ENCODE measurements at regions not wholly inside any gene's neighbourhood (a gene's known extent, or its start where the extent isn't known, plus 50 kb on each side); places are given as distances from the start of the nearest gene placed in this dataset.

DNA sequence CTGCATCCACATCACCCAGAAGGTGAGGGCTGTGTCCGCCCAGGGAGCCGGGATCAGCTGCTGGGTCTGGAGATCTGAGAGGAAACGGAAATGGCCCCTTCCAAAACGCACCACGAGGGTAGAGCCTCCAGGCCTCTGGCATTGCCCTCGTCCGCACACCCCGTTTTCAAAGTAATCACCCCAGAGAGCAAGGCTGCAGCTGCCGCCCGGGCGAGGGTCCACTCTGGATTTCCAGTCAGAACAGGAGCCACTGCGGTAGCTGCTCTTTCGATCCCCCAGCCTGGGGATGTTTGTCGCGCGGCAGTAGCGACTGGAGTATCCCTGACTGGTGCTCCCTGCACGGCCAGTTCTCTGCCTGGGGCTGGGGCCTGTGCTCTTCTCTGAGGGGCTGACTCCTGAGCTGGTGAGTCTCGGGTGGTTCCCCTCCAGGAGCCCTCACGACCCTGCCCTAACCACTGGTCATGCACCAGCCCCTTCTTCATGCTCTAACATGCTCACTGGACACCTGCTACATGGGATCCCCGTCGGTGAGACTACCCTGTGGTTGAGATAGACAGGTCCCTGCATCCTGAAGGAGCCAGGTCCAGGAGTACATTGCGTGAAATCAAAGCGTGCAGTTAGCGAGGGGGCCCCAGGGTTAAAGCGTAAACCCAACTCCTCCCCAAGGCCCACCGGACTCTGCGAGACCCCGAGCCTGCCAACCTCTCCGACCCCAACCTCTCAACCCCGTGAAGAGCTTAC lies 99.2 kb downstream of the FOXL3 start:
- H3K27me3 ChIP-seq (ENCODE audit: insufficient read depth, low read length) = peaks cover 7% of the 10 kb centered on the region
- H3K4me1 ChIP-seq (ENCODE audit: control insufficient read depth, insufficient read depth, low read length, unreplicated experiment) = no peaks in the 10 kb centered on the region
- no peak overlapping the region for H3K27ac ChIP-seq (ENCODE audit: low read depth, low read length)
- H2AFZ ChIP-seq (ENCODE audit: low read length, unreplicated experiment) = no peak overlapping the region
- no peaks in the 10 kb centered on the region for H3K36me3 ChIP-seq (ENCODE audit: insufficient read depth, low read length)
- H3K79me2 ChIP-seq (ENCODE audit: control insufficient read depth, insufficient read depth, low read length, unreplicated experiment) = no peaks in the 10 kb centered on the region
- no peak overlapping the region for H3K4me3 ChIP-seq (ENCODE audit: low read depth, low read length)

DNA sequence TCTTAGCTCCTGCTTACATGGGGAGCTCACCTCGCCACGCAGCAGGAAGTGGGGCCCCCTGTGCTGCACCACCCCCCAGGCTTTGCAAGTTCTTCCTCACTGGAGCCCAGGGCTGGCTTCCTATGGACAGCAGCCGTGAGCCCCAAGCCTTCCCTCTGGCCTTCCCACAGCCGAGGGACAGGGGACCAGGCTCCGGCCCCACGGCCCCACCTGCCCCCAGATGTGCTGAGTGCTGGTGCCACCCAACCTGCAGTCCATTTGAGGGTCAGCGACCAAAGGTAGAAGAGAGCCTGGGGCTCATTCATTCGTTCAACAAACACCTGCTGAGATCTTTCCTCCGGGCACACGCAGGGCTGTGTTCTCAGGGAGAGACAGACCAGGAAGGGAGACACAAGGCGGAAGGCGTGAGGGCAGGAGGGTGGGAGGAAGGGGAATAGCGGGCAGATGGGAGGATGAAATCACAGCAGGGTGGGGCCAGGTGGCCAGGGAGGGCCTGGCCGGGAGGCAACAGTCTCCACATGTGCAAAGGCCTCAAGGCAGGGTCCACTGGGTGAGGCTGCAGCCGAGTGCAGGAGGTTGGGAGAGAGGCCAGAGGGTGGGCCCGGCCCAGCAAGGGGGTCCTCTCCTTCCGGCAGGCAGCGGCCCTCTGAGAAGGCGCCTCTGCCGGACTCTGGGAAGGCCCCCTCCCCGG lies 100.1 kb downstream of the FOXL3 start:
- Histone ChIP-seq H3K4me3 (ENCODE audit: low read depth, low read length) (no peak overlapping the region), H3K27me3 (ENCODE audit: insufficient read depth, low read length) (0 out of 2 replicates have a peak, but pooled peaks cover 2% of the 10 kb centered on the region), H2AFZ (ENCODE audit: low read length, unreplicated experiment) (no peak overlapping the region), H3K36me3 (ENCODE audit: insufficient read depth, low read length) (no peaks in the 10 kb centered on the region), H3K79me2 (ENCODE audit: control insufficient read depth, insufficient read depth, low read length, unreplicated experiment) (no peaks in the 10 kb centered on the region), H3K4me1 (ENCODE audit: control insufficient read depth, insufficient read depth, low read length, unreplicated experiment) (no peaks in the 10 kb centered on the region), H3K27ac (ENCODE audit: low read depth, low read length) (no peak overlapping the region)

DNA sequence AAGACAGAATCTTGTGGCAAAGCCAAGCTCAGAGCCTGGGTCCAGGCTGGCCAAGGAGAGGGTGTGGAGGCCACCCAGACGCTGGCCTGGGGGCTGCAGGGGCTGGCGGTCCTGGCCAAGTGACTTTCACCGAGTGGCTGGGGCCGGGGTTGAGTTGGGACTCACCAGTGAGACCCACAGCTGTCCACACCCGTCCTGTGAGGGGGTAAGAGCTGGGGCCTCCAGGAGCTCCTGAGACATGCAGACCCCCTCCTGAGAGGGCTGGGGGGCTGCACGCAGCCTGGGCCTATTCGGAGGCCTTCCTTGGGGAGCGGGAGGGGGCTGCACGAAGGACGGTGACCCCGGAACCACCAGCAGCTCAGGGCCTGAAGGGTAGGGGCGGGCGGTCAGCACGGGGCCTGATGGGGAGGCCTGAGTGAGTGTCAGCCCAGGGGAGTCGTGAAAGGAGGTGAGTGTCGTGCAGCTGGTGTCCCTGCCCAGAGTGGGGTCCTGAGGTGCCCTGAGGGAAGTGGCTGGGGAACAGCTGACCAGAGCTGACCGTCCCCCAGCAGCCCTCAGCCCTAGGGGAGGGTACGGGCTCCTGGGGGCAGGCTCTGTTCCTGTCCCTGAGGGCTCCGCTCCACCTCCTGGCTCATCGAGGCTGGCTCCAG lies 100.9 kb downstream of the FOXL3 start:
- H2AFZ ChIP-seq (ENCODE audit: low read length, unreplicated experiment) = no peak overlapping the region
- H3K79me2 ChIP-seq (ENCODE audit: control insufficient read depth, insufficient read depth, low read length, unreplicated experiment) = no peaks in the 10 kb centered on the region
- H3K4me1 ChIP-seq (ENCODE audit: control insufficient read depth, insufficient read depth, low read length, unreplicated experiment) = no peaks in the 10 kb centered on the region
- no peak overlapping the region for H3K4me3 ChIP-seq (ENCODE audit: low read depth, low read length)
- no peak overlapping the region for H3K27ac ChIP-seq (ENCODE audit: low read depth, low read length)
- no peaks in the 10 kb centered on the region for H3K36me3 ChIP-seq (ENCODE audit: insufficient read depth, low read length)
- no peaks in the 10 kb centered on the region for H3K27me3 ChIP-seq (ENCODE audit: insufficient read depth, low read length)

DNA sequence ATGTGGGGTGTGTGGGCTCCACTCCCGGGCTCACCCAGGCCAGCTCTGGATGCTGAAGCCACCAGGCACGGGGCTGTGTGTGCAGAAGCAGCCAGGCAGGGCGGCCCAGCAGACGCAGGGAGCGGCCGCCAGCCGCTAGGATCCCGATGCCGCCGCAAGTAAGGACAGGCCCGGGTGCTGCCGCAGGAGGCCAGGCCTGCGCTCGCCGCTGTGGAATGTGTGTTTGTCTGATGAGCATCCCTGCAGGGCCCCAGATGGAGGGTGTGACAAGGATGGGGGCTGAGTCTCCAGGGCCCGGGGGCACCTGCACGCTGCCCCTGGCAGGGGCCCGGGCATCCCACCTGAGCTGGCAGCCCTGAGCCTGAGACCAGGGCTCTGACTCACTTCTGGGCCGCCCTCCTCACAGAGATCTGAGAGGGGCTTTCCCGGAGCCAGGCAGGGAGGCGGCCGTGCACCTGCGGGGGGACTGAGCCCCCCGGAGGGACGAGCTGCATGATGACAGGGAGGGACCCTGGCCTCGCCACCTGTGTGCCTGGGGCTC lies 101.5 kb downstream of the FOXL3 start:
- Histone ChIP-seq H3K27me3 (ENCODE audit: insufficient read depth, low read length) (no peaks in the 10 kb centered on the region), H3K4me3 (ENCODE audit: low read depth, low read length) (no peak overlapping the region), H3K27ac (ENCODE audit: low read depth, low read length) (no peak overlapping the region), H3K36me3 (ENCODE audit: insufficient read depth, low read length) (no peaks in the 10 kb centered on the region), H3K79me2 (ENCODE audit: control insufficient read depth, insufficient read depth, low read length, unreplicated experiment) (no peaks in the 10 kb centered on the region), H2AFZ (ENCODE audit: low read length, unreplicated experiment) (no peak overlapping the region), H3K4me1 (ENCODE audit: control insufficient read depth, insufficient read depth, low read length, unreplicated experiment) (no peaks in the 10 kb centered on the region)

DNA sequence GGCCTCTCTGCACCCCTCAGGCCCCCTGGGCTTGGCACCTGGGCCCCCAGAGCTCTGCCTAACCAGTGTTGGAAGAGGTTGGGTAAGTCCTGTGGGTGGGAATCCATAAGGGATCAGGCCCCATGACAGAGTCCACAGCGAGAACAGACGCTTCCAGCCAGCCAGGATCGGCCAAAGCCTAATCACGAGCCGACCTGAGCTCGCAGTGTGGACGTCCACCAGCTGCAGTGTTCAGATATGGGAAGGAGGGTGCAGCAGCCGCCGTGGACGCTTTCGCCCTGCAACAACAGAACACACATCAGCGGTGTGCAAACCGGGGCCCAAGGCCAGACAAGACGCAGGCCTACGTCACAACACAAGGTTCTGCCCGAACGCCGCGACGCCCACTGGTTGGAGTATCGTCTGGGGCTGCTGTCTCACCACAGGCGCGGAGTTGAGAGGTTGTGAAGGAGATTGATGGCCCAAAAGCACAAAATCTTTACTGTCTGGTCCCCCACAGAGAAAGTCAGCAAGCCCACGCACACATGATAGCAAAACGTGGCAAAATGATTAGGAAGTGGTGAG lies 102.1 kb downstream of the FOXL3 start:
- H3K79me2 ChIP-seq (ENCODE audit: control insufficient read depth, insufficient read depth, low read length, unreplicated experiment) = no peaks in the 10 kb centered on the region
- H3K27me3 ChIP-seq (ENCODE audit: insufficient read depth, low read length) = no peaks in the 10 kb centered on the region
- H2AFZ ChIP-seq (ENCODE audit: low read length, unreplicated experiment) = no peak overlapping the region
- H3K27ac ChIP-seq (ENCODE audit: low read depth, low read length) = no peak overlapping the region
- no peaks in the 10 kb centered on the region for H3K4me1 ChIP-seq (ENCODE audit: control insufficient read depth, insufficient read depth, low read length, unreplicated experiment)
- no peak overlapping the region for H3K4me3 ChIP-seq (ENCODE audit: low read depth, low read length)
- no peaks in the 10 kb centered on the region for H3K36me3 ChIP-seq (ENCODE audit: insufficient read depth, low read length)

DNA sequence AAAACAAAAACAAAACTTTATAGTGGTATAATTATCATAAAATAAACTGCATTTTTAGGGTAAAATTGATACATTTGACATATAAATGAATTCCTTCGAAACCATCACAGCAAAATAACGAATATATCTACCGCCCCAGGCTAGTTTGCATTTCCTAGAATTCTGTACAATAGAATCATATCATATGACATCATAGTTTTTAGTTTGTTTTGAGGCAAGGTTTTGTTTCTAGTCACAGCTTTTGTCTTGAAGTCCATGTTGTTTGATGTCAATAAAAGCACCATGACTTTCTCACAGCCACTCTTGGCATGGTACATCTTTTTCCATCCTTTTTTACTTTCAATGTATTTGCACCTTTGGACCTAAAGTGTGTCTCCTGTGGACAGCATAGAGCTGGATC lies 102.9 kb downstream of the FOXL3 start:
- H3K79me2 ChIP-seq (ENCODE audit: control insufficient read depth, insufficient read depth, low read length, unreplicated experiment) = no peaks in the 10 kb centered on the region
- no peak overlapping the region for H3K27ac ChIP-seq (ENCODE audit: low read depth, low read length)
- H3K4me3 ChIP-seq (ENCODE audit: low read depth, low read length) = no peak overlapping the region
- H3K4me1 ChIP-seq (ENCODE audit: control insufficient read depth, insufficient read depth, low read length, unreplicated experiment) = no peaks in the 10 kb centered on the region
- no peaks in the 10 kb centered on the region for H3K36me3 ChIP-seq (ENCODE audit: insufficient read depth, low read length)
- no peak overlapping the region for H2AFZ ChIP-seq (ENCODE audit: low read length, unreplicated experiment)
- no peaks in the 10 kb centered on the region for H3K27me3 ChIP-seq (ENCODE audit: insufficient read depth, low read length)

DNA sequence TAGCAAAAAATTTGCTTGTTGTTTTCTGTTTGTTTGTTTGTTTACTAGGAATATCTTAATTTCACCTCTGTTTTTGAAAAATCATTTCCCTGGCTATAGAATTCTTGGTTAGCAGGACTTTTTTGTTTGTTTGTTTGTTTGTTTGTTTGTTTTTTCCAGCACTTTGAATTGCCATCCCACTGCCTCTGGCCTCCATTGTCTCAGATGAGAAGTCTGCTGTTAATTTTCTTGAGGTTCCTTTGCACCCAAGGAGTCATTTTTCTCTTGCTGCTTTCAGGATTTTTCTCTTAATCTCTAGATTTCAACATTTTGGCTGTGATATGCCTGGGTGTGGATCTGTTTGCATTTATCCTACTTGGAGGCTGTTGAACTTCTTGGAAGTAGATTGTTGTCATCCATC lies 105.7 kb downstream of the FOXL3 start:
- no peaks in the 10 kb centered on the region for H3K36me3 ChIP-seq (ENCODE audit: insufficient read depth, low read length)
- H3K79me2 ChIP-seq (ENCODE audit: control insufficient read depth, insufficient read depth, low read length, unreplicated experiment) = no peaks in the 10 kb centered on the region
- H3K27me3 ChIP-seq (ENCODE audit: insufficient read depth, low read length) = no peaks in the 10 kb centered on the region
- H3K4me1 ChIP-seq (ENCODE audit: control insufficient read depth, insufficient read depth, low read length, unreplicated experiment) = no peaks in the 10 kb centered on the region
- no peak overlapping the region for H2AFZ ChIP-seq (ENCODE audit: low read length, unreplicated experiment)
- no peak overlapping the region for H3K4me3 ChIP-seq (ENCODE audit: low read depth, low read length)
- H3K27ac ChIP-seq (ENCODE audit: low read depth, low read length) = no peak overlapping the region

DNA sequence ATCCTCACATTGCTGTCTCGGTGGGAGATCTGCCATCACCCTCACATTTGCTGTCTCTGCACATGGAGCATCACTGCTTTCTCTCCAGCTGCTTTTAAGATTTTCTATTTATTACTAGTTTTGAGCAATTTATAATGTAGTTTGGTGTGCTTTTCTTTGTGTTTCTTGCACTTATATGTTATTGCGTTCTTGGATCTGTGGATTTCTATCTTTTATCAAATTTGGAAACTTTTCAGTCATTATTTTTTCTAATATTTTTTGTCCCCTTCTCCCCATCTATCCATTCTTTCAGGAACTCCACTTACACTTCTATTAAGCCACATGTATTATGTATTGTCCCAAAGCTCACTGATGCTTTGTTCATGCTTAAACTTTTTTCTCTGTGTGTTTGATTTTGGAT lies 108.9 kb downstream of the FOXL3 start:
- Histone ChIP-seq H3K4me3 (ENCODE audit: low read depth, low read length) (no peak overlapping the region), H3K27ac (ENCODE audit: low read depth, low read length) (no peak overlapping the region), H3K79me2 (ENCODE audit: control insufficient read depth, insufficient read depth, low read length, unreplicated experiment) (no peaks in the 10 kb centered on the region), H2AFZ (ENCODE audit: low read length, unreplicated experiment) (no peak overlapping the region), H3K4me1 (ENCODE audit: control insufficient read depth, insufficient read depth, low read length, unreplicated experiment) (no peaks in the 10 kb centered on the region), H3K36me3 (ENCODE audit: insufficient read depth, low read length) (no peaks in the 10 kb centered on the region), H3K27me3 (ENCODE audit: insufficient read depth, low read length) (peaks cover 8% of the 10 kb centered on the region; the same call in 1 of the 2 replicates)

DNA sequence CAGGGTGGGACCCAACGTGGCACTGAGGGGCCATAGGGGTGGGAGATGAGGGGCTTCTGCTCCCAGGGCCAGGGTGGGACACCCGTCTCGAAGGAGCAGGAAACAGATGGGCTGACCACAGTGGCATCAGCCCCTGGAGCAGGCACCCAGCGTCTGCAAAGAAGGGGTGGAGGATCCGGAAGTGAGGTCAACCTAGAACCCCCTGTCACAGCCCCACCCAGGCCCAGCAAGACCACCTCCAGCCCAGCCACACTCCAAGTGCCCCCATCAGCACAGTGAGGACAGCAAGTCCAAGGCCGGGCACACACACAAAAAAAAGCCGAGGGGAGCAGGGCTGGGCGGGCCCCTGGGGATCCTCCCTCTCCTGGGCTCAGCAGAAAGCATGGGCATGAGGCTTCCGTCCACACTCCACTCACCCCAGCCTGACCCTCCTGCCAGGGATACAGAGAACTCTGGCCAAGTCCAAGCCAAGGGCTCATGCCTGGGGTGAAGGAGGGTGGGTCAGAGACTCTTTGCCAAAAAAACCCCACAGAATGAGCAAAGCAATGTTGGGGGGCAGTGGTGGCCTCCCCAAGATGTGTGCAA lies 111.0 kb downstream of the FOXL3 start:
- H3K4me1 ChIP-seq (ENCODE audit: control insufficient read depth, insufficient read depth, low read length, unreplicated experiment) = no peaks in the 10 kb centered on the region
- H3K79me2 ChIP-seq (ENCODE audit: control insufficient read depth, insufficient read depth, low read length, unreplicated experiment) = no peaks in the 10 kb centered on the region
- H2AFZ ChIP-seq (ENCODE audit: low read length, unreplicated experiment) = no peak overlapping the region
- H3K36me3 ChIP-seq (ENCODE audit: insufficient read depth, low read length) = no peaks in the 10 kb centered on the region
- H3K27ac ChIP-seq (ENCODE audit: low read depth, low read length) = no peak overlapping the region
- peaks cover 26% of the 10 kb centered on the region for H3K27me3 ChIP-seq (ENCODE audit: insufficient read depth, low read length)
- H3K4me3 ChIP-seq (ENCODE audit: low read depth, low read length) = no peak overlapping the region

DNA sequence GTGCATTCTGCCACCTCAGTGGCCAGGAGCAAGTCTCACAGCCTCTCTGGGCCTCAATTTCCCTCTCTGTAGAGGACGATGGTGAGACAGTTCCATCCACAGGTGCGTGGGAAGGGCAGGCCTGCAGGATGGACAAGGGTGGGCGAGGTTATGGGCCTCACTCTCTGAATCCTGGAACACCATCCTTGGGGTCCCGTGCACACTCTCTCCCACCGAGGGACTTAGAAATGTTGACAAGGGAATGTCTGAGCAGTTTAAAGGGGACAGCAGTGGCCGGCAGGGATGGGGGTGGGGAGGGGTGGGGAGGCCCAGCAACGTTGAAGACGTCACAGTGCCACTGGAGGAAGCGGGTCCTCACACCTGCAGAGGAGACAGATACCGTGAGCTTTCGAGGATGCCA lies 111.5 kb downstream of the FOXL3 start:
- Histone ChIP-seq H3K36me3 (ENCODE audit: insufficient read depth, low read length) (no peaks in the 10 kb centered on the region), H3K27me3 (ENCODE audit: insufficient read depth, low read length) (peaks cover 31% of the 10 kb centered on the region), H3K27ac (ENCODE audit: low read depth, low read length) (no peak overlapping the region), H3K4me3 (ENCODE audit: low read depth, low read length) (no peak overlapping the region), H3K79me2 (ENCODE audit: control insufficient read depth, insufficient read depth, low read length, unreplicated experiment) (no peaks in the 10 kb centered on the region), H3K4me1 (ENCODE audit: control insufficient read depth, insufficient read depth, low read length, unreplicated experiment) (no peaks in the 10 kb centered on the region), H2AFZ (ENCODE audit: low read length, unreplicated experiment) (no peak overlapping the region)
